ENCODE measurements at regions not wholly inside any gene's neighbourhood (a gene's known extent, or its start where the extent isn't known, plus 50 kb on each side); places are given as distances from the start of the nearest gene placed in this dataset.
A peak's percentile ranks its signal among the peaks of the same experiment; 100 is the strongest.

DNA sequence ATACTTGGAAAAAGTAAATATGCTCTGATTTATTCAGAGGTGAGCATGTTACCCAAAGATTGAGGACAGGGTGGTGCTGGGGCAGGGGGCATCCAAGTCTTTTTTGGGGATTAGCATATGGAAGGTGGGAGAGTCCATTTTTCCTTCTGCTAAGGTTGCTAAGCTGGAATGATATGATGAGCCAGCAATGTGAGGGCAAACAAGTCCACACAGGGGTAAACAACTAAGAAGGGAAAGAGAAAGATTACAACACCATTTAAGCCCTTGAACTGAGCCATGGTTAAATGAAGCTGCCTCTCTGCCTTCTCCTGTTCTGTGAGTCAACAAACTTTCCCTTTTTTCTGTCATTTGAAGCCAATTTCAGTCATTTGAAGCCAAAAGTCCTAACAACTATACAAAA lies 89.0 kb downstream of the RPL22L1 start:
- no peak for DNase-seq (ENCODE audit: low spot score)

DNA sequence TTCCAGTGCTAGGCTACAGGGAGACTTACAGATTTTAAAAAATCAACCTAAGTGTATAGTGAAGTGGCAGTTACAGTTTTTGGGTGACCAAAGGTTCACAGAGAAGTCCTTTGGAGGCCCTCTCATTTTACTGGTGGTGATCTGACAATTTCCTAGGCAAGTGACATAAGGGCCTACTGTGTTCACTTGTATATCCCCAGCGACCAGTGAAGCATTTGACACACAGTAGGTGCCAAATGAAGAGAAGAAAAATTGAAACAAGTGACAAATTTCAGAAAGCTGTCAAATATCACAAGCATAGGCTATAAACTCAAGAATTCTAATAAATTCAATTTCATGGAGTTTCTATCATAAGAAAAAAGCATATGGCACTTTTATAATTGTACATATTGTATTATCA lies 89.5 kb downstream of the RPL22L1 start:
- no peak for DNase-seq (ENCODE audit: low spot score)

DNA sequence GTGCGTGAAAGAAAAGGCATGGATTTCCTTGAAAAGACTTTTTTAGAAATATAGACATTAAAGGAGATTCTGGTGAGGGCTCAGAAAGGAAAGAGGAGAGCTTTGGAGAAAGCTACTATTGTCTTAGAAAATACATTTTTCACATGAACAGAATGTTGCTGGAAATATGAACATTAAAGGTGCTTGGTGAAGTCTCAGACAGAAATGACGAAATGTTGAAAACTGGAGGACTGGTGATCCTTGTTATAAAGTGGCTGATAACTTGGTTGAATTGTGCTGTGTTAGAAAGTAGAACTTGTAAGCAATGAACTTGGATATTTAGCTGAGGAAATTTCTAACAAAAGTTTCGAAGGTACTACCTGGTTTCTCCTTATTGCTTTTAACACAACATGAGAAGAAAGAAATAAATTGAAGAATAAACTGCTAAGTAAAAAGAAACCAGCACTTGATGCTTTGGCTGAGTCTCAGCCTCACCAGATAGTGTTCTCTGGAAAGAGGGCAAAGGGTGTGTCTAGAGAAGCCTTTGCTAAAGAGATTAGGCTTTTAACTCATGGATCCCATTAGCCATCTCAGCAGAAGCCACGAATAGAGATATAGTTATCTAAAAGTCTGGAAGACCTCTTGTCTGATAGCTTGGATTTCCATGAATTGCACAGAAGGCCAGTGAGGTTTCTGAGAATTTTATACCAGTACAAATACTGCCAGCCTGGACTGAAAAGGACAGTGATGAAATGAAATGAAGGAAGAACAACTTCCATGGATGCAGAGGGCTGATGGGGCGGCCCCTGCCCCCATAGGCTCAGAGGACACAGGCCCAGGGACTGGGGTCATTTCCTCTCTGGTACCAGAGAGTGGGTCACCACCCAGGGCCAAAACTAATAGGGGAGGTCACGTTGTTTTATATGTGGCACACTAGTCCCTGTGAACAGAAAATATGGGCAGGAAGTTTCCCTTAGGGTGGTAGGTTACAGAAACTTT lies 91.5 kb downstream of the RPL22L1 start:
- DNase-seq (ENCODE audit: low spot score): no peak

DNA sequence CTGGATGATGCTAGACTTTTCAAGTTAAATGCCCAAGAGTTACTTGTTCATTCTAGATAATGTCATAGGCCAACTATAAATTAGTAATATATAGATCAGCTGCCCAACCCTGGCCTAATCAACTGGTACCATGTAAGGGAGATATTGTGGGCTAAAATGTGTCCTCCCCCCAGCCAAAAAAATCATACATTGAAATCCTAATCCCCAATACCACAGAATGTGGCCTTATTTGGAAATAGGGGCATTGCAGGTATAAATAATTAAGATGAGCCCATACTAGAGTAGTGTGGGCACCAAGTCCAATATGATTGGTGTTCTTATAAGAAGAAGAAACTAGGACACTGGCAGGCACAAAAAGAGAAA lies 92.5 kb downstream of the RPL22L1 start:
- no peak for DNase-seq (ENCODE audit: low spot score)

DNA sequence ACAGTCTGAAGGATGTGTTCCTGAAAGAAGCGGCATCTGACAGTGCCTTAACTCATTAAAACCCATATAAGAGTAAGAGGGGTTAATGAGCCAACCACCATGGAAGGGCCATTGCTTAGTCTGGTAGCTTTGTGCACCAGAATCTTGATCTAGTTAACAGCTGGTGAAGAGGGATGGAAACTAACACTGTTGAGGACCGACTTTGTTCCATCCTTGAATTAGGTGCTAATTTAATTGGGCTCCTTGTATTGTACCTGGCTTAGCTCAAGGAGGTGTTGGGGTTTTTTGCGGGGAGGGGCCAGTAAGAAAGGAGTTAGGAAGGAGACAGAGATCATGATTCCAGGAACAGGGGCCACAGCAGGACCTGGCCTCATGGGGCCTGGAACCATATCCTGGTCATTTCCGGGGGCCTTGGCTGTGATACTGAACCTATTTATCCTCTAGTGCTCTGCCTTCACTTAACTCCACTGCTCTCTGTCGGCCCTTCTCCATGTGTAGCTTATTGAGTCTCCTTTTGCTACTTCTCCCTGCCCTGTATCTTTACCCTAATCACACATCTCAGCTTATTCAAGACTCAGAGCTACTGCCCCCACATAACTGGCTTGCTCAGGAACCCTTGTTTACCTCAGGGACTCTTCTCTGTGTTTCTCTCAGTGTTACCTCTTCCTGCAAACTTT lies 93.0 kb downstream of the RPL22L1 start:
- no peak for DNase-seq (ENCODE audit: low spot score)

DNA sequence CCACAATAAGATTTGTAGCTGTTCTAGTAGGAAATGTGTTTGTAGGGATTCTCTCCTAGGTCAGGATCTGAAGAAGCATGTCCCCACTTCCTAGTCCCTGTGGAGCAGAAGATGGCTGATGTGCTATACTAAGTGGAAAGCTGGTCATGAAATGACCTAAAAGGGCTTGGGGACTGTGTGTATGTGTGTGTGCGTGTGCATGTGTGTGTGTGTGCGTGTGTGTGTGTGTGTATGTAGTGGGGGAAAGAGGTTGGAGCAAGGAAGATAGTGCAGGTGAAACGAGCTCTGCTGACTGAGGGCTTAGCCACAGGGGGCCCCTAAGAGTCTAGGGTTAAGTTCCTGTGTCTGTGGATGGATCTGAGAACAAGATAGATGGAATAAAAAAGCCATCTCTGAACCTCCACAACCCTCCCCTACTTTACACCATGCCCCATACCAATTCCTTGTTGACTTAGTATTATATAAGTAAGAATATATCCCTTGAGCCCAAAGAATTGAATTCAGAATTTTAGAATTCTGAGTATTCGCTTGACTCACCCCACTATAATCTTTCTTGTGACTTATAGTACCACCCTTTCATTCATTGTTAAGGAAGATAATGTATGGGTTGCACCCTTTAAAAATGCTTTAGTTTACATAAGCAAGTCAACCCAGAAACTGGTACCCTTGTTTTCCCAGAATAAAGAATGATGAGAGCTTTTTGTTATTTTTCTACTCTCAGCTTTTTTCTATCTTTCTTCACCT lies 96.1 kb downstream of the RPL22L1 start:
- no peak for DNase-seq (ENCODE audit: low spot score)

DNA sequence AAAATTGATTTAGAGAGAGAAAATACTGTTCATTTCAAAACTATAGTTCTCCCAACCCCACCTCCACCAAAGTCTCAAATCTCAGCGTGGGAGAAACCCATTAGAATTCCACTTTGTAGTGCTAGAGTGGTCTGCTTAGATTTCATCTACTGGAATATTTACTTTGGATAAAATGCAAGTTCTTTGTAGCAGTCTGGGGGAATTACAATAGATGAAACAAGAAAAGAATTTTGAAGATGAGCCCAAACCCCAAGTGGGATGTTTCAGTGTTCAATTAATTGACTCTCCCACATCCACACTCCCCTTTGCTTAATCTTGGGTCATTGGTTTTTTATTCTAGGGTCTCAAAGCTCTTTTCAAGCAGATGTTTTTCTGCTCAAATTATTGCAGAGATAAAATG lies 97.8 kb downstream of the RPL22L1 start:
- no peak for DNase-seq (ENCODE audit: low spot score)

DNA sequence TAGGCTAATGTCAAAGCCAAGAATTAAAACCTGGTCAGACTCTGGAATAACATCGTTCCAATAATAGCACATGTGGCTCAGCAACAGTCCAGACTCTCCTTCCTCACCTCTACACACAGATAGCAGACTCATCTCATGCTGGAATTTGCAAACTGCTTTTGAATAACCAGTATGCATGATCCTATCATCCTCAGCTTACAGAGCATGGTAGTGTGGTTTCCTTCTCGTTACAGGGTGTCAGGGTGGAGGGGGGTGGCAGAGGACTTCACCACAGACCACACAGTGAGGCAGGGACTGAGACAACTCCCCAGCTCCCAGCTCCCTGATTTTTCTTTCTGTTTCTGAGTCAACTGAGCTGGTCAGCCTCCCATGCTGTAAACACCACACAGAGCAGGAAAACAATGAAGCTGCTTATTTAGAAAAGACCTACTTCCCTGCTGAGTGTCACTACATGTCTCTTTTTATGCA lies 101.6 kb downstream of the RPL22L1 start:
- DNase-seq (ENCODE audit: low spot score): peak; percentile 77

DNA sequence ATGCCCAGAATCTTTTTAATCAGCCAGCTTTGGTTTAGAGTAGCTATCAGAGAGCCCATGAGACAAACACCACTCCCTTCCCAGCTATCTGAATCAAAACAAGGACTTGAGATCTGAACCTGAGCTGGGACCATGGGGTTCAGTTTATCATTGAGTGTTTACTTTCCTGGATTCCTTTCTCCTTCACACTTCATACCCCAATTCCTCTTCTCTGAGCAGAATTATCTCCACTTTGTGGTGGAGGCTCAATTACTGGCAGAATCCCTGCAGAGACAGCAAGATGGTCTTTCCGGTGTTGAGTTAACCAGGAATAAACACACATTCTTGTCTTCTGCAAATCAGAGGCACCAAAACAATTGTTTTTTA lies 102.4 kb downstream of the RPL22L1 start:
- no peak for DNase-seq (ENCODE audit: low spot score)

DNA sequence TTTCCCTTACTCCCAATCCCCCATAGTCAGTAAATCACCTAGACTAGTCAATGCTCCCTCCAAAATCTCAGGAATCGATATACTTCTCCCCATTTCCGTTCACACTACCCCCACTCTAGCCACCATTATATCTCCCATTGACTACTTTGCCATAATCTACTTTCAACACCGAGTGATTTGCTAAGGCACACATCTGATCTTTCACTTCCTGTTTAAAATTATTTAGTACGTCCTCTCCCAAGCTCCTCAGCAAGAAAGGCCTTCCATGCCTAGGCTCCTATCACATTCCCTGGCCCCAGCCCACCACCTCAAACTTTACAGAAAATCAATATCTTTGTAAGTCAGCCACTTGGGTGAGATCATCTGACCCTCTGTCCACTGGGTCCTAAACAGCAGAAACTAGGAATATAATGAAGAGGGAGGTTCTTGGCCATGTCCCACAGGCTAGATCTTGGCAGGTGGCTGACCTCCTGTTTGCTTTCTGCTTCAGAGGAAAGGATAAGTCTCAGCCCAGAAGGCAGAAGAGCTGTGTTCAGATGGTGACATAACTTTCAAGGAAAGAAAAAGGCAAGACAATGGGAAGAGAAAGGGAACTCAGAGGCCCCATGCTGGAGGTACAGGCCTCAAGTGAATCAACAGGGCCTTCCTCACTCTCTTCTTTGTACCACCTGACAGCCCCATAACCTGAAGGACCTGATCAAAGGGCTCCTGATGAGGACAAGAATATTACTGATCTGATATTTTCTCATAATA lies 103.0 kb downstream of the RPL22L1 start:
- DNase-seq (ENCODE audit: low spot score): no peak

DNA sequence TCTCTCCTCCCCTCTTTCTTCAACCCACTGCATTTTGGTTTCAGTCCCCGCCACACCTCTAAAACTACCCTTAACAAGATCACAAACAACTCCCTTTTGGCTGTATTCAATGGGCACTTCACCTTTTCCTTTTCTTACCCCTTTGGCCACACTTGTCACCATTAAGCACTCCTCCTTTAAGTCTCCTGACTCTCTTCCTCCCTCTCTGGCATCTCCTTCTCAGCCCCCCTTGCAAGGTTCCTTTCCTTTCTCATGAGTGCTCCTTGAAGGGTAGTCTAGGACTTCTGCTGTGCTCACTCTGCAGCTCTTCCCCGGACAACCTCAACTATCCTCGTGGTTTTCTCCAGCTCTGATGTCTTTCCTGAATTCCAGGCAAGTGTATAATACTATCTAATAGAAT lies 103.7 kb downstream of the RPL22L1 start:
- no peak for DNase-seq (ENCODE audit: low spot score)

DNA sequence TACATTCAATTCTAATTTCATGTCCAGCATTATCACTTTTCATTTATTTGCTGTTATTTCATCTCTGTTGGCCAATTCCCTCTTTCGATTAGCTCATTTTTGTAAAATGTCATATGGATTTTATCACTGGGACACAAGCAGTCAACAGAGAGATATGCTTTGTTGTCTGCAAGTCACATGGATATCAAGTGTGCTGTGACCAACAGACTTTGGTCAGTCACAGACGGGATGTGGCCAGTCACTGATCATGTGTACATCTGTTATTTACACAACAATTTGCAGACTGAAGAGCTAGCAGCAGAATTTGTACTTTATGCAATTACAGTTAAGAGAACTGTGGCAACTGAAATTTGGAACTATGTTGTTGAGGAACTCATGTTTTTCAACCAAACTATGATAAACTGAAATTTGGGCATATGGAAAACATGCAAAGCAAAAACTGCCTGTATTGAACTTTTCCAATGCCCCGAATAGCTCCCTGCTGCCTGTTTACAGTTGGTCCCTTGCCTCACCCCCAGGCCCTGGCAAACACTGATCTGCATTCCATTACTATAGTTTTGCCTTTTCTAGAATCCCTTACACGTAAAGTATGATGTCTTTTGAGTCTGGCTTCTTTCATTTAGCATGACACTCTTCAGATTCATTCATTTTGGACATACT lies 104.4 kb downstream of the RPL22L1 start:
- DNase-seq (ENCODE audit: low spot score): peak; percentile 69

DNA sequence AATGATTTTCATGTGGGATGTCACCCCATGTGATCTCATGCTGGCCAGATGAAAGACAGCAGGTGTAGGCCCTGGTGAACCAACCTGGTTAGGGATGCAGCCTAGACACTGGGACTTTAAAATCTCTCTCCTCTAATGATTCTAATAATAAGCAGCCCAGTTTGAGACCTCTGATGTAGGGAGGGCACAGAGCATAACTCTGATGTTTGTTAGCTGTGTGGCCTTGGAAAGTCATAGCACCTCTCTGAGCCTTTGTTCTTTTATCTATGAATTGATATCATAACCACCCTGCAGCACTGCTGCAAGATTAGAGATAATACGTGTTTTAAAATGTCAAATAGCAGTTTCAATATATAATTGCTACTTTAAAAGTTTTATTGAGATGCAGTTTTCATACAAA lies 106.0 kb downstream of the RPL22L1 start:
- DNase-seq (ENCODE audit: low spot score): no peak

DNA sequence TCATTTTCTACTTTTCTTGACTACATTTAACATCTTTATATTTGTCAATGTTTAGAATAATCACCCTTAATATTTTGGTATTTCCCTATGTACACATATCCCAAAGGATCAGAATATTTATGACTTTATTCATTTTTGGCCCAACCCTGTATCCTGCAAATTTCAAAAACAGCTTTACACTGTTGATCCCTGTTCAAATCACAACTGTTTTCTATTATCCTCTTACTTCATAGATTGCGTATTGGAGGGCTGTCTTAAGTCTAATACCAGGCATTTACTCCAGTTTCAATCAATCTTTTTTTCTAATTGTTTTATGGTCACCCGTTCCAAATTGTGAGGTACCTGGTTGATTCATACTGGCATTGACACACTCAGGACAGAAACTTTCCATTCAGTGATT lies 107.9 kb downstream of the RPL22L1 start:
- no peak for DNase-seq (ENCODE audit: low spot score)

DNA sequence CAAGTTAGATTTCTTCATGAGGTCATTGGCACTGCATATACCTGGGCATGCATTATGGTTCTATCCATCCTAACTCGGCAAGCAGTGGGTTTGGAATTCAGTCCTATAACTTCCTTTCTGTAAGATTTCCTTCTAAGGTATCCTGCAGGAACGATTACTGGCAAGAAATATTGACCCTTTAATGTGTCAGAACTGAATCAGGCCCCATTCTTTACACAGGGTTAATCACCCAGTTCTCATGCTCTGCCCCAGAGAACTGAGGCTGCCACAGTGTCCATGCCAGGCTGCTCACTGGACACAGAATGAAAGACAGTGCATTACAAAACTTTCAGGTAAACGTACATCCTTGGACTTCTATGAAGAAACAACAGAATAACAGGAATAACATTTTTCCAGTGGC lies 108.9 kb downstream of the RPL22L1 start:
- DNase-seq (ENCODE audit: low spot score): no peak

DNA sequence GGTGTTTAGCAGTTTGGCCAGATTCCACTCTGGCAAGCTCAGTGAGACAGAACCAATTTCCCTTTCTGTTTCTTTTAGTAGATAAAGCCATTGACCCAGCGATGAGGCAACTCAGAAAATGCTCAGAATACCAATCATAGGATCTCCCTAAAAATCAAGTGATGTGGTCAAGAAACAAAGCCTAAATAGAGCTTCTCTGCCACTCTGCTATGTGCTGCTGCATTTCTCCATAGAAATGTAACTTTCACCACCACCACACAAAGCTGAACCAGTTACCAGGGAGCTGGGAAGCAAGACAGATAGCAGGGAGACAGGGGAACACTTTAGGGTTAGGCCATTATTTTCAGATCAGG lies 109.8 kb downstream of the RPL22L1 start:
- DNase-seq (ENCODE audit: low spot score): no peak

DNA sequence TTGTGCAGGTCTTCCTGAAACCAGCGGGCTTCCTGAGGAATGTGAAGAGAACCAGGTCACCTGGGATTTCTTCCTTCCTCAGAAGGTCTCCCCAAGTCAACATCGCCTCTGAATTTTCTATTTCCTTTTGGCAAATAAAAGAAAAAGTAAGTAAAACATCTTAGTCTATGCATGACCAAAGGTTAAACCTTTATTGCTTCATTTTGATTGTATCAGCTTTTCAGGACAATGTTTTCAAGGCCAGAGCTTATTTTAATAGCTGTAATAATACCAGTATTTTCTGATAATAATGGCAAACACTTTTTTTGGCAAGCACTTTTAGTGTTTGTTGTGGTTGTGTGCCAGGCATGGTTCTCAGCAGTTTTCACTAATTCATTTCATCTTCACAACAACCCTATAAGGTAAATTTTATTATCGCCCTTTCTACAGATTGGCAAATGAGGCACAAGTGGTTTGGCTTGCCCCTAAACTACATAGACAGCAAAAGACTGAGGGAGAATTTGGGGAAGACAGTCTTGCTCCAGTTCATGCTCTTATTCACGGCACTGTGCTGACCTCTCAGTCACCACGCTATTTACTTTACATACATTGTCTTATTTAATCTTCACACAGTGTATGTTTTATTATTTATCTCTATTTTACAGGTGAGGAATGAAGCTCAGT lies 110.4 kb downstream of the RPL22L1 start:
- no peak for DNase-seq (ENCODE audit: low spot score)

DNA sequence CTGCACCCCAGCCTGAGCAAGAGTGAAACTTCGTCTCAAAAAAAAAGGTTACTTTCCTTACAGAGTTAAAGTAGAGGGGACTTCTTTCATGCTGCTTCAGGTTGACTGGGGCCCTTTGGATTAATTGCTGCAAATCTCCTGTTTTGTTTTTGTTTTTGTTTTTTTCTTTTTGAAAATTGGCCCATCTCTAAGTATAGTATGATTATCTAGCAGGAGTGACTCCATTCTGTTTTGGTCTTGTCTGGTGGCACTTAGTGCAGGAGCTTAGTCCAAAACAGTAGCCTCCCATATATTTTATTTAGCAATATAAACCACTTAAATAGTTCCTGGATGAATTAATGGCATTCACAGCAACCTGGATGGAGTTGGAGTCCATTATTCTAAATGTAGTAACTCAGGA lies 113.0 kb downstream of the RPL22L1 start:
- DNase-seq (ENCODE audit: low spot score): no peak

DNA sequence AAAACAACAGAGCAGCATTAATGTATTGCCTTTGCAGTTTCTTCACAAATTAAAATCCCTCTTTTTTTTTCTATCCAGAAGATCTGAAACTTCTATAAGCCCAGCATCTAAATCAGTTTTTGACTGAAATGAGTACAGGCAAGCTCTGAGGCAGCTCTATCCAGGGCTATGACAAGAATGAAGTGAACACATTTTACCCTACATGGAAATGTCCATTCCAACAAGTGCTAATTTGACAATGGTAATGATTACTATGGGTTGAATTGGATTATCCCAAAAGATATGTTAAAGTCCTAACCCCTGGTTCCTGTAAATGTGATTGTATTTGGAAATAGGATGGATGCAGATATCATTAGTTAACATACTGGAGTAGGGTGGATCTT lies 115.7 kb downstream of the RPL22L1 start:
- no peak for DNase-seq (ENCODE audit: low spot score)

DNA sequence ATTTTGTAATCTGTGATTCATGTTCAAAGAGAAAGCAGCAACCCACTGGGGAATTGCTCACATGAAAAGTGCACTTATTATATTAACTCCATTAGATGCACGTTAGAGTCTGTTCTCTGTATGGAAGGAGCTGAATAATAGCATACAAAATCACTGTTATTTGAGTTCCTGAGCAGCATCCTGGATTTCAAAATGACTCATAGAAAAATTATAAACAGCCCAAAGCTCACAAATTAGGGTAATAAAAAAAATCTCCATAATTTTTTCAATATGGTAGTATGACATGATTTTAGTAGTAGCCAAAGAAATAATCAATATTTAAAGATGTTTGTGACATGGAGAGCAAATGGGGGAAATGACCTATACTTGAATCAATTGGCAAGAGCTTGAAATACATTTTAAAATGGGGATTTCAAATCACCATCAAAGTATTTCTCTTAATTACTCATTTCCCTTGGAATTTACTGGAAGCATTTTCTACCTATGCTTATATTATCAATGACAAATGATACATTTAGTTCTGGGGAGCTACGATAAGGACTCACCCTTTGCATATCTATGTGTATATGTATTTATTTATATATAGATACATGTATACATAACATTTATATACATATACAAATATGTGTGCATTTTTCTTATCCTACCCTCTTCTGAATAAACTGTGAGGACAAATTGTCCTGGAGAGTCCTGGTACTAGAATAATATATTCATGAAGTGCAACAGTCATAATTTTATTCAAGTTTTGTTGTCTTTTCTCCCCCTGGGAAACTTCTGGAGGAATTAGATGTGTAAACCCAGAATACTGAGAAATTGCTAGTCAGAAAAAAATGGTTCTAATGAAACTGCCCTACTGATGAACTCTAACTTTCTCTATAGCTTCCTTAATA lies 116.3 kb downstream of the RPL22L1 start:
- no peak for DNase-seq (ENCODE audit: low spot score)
